Neural progenitor cell (in vitro differentiated cells): ENCODE measurements at regions not wholly inside any gene's neighbourhood (a gene's known extent, or its start where the extent isn't known, plus 50 kb on each side); places are given as distances from the start of the nearest gene placed in this dataset.

ENCODE experiments used
- DNase-seq: peaks from one replicate; pipeline ENCODE4 v3.0.0-alpha.2; 2016; ENCODE audit warnings: low spot score
- H2AFZ ChIP-seq: fragments of 200-600 bp; sonication (generic); replicated peaks from 2 replicates; pipeline ENCODE4 v1.6.1; 2016; ENCODE audit warnings: antibody characterized with exemption
- H3F3A ChIP-seq: fragments of 200-600 bp; sonication (generic); 2 replicates; pipeline ENCODE4 v1.6.1; 2016; ENCODE audit warnings: antibody characterized with exemption, low read depth
- H3K27ac ChIP-seq: fragments of 200-600 bp; sonication (generic); 2 replicates; pipeline ENCODE4 v1.5.1; 2016; ENCODE audit warnings: mild to moderate bottlenecking
- H3K27me3 ChIP-seq: fragments of 200-600 bp; sonication (generic); 2 replicates; pipeline ENCODE4 v1.6.1; 2016; ENCODE audit warnings: mild to moderate bottlenecking, moderate library complexity
- H3K36me3 ChIP-seq: fragments of 200-600 bp; sonication (generic); 2 replicates; pipeline ENCODE4 v1.5.1; 2016
- H3K4me1 ChIP-seq: fragments of 200-600 bp; sonication (generic); 2 replicates; pipeline ENCODE4 v1.6.1; 2016; ENCODE audit warnings: mixed run types
- H3K4me2 ChIP-seq: fragments of 200-600 bp; sonication (generic); 2 replicates; pipeline ENCODE4 v1.6.1; 2016
- H3K4me3 ChIP-seq: fragments of 200-600 bp; sonication (generic); 2 replicates; pipeline ENCODE4 v1.5.1; 2016
- H3K79me2 ChIP-seq: fragments of 200-600 bp; sonication (generic); 2 replicates; pipeline ENCODE4 v1.6.1; 2016; ENCODE audit warnings: low read depth
- H3K9ac ChIP-seq: fragments of 200-600 bp; sonication (generic); 2 replicates; pipeline ENCODE4 v1.6.1; 2016
- H3K9me3 ChIP-seq: fragments of 200-600 bp; sonication (generic); 2 replicates; pipeline ENCODE4 v1.5.1; 2016; ENCODE audit warnings: low read depth
- H4K20me1 ChIP-seq: fragments of 200-600 bp; sonication (generic); 2 replicates; pipeline ENCODE4 v1.6.1; 2016; ENCODE audit warnings: low read depth
- H3K27ac Mint-ChIP-seq: 3 replicates; pipeline ENCODE4 v1.8.0; 2021; ENCODE audit warnings: mixed read lengths
- H3K27me3 Mint-ChIP-seq: 2 replicates; pipeline ENCODE4 v1.8.0; 2022; ENCODE audit warnings: low read depth, mild to moderate bottlenecking, inconsistent platforms, moderate library complexity, mixed read lengths; ENCODE audit not compliant: insufficient read depth
- H3K36me3 Mint-ChIP-seq: 3 replicates; pipeline ENCODE4 v1.8.0; 2021; ENCODE audit warnings: mixed read lengths
- H3K4me1 Mint-ChIP-seq: 3 replicates; pipeline ENCODE4 v1.8.0; 2021; ENCODE audit warnings: mixed read lengths
- H3K4me3 Mint-ChIP-seq: 3 replicates; pipeline ENCODE4 v1.8.0; 2021; ENCODE audit warnings: mild to moderate bottlenecking, moderate library complexity, mixed read lengths
- H3K9me3 Mint-ChIP-seq: 3 replicates; pipeline ENCODE4 v1.8.0; 2020; ENCODE audit warnings: mixed read lengths
- CTCF ChIP-seq: fragments of 200-600 bp; sonication (generic); IDR thresholded peaks from 2 replicates; pipeline ENCODE4 v1.5.1; 2017; ENCODE audit warnings: antibody characterized with exemption, mild to moderate bottlenecking
- EZH2 ChIP-seq: fragments of 200-600 bp; sonication (generic); IDR thresholded peaks from 2 replicates; pipeline ENCODE4 v1.6.1; 2017; ENCODE audit warnings: antibody characterized with exemption, mild to moderate bottlenecking, moderate library complexity
- EZH2phosphoT487 ChIP-seq: fragments of 200-600 bp; sonication (generic); IDR thresholded peaks from 2 replicates; pipeline ENCODE4 v1.6.1; 2017; ENCODE audit warnings: antibody characterized with exemption

GRCh38 chr3:25283613-25284012 lies 144.4 kb upstream of the RARB start:
- Histone ChIP-seq H3K9ac (no peak overlapping the region), H3K4me3 (no peak overlapping the region), H2AFZ (no peak overlapping the region), H3K79me2 (no peaks in the 10 kb centered on the region), H4K20me1 (no peaks in the 10 kb centered on the region), H3K9me3 (no peaks in the 10 kb centered on the region), H3K27me3 (peaks cover 65% of the 10 kb centered on the region), H3K4me2 (no peak overlapping the region), H3K36me3 (no peaks in the 10 kb centered on the region), H3F3A (no peaks in the 10 kb centered on the region), H3K4me1 (peaks cover 16% of the 10 kb centered on the region), H3K27ac (no peak overlapping the region)
- Mint-ChIP-seq H3K27me3 (peaks cover 2% of the 10 kb centered on the region), H3K4me1 (peaks cover 22% of the 10 kb centered on the region), H3K9me3 (peaks cover 6% of the 10 kb centered on the region), H3K36me3 (no peaks in the 10 kb centered on the region), H3K27ac (no peak overlapping the region), H3K4me3 (no peak overlapping the region)
- TF ChIP-seq EZH2phosphoT487 (no peak), CTCF (no peak), EZH2 (no peak)
- no peak for DNase-seq

- no peak for DNase-seq
- H3K4me1 ChIP-seq: peaks cover 21% of the 10 kb centered on the region
- H3K36me3 Mint-ChIP-seq: no peaks in the 10 kb centered on the region
- H3K36me3 ChIP-seq: no peaks in the 10 kb centered on the region
- H3K4me3 Mint-ChIP-seq: no peak overlapping the region
- H3K27ac Mint-ChIP-seq: no peak overlapping the region
- no peak overlapping the region for H3K4me2 ChIP-seq
- no peaks in the 10 kb centered on the region for H3F3A ChIP-seq
- peaks cover 27% of the 10 kb centered on the region for H3K4me1 Mint-ChIP-seq
- no peaks in the 10 kb centered on the region for H4K20me1 ChIP-seq
- H2AFZ ChIP-seq: no peak overlapping the region
- H3K9me3 ChIP-seq: no peaks in the 10 kb centered on the region
- peaks cover 6% of the 10 kb centered on the region for H3K9me3 Mint-ChIP-seq
- H3K27ac ChIP-seq: no peak overlapping the region
- H3K79me2 ChIP-seq: no peaks in the 10 kb centered on the region
- no peak overlapping the region for H3K4me3 ChIP-seq
- H3K27me3 ChIP-seq: peaks cover 58% of the 10 kb centered on the region
- TF ChIP-seq CTCF (no peak), EZH2phosphoT487 (no peak), EZH2 (no peak)
- no peak overlapping the region for H3K9ac ChIP-seq
- peaks cover 2% of the 10 kb centered on the region for H3K27me3 Mint-ChIP-seq
These were observed 143.8 kb upstream of the RARB start for GRCh38 chr3:25284249-25284648.

GRCh38 chr3:25287291-25287884 lies 140.7 kb upstream of the RARB start:
- peaks cover 41% of the 10 kb centered on the region for H3K4me1 ChIP-seq
- no peaks in the 10 kb centered on the region for H3K9me3 ChIP-seq
- no peak overlapping the region for H2AFZ ChIP-seq
- H3K79me2 ChIP-seq: no peaks in the 10 kb centered on the region
- H3K27ac ChIP-seq: no peak overlapping the region
- Mint-ChIP-seq H3K4me3 (no peak overlapping the region), H3K9me3 (peaks cover 6% of the 10 kb centered on the region), H3K27me3 (peaks cover 2% of the 10 kb centered on the region), H3K36me3 (no peaks in the 10 kb centered on the region), H3K27ac (no peak overlapping the region), H3K4me1 (peaks cover 48% of the 10 kb centered on the region)
- no peak overlapping the region for H3K4me2 ChIP-seq
- peaks cover 28% of the 10 kb centered on the region for H3K27me3 ChIP-seq
- H3K9ac ChIP-seq: no peak overlapping the region
- no peaks in the 10 kb centered on the region for H4K20me1 ChIP-seq
- H3K36me3 ChIP-seq: no peaks in the 10 kb centered on the region
- H3F3A ChIP-seq: peaks cover 7% of the 10 kb centered on the region
- no peak for DNase-seq
- no peak for TF ChIP-seq EZH2phosphoT487
- no peak for TF ChIP-seq CTCF
- TF ChIP-seq EZH2: no peak
- no peak overlapping the region for H3K4me3 ChIP-seq
